IMR-90 (cell line): ENCODE measurements at regions not wholly inside any gene's neighbourhood (a gene's known extent, or its start where the extent isn't known, plus 50 kb on each side); places are given as distances from the start of the nearest gene placed in this dataset.

Experiments
- ATAC-seq: fragments of 200-7000 bp; cut with Tn5 transposase; 2 replicates; pipeline ENCODE4 v1.9.1; 2020; ENCODE audit warnings: low read depth, mild to moderate bottlenecking, moderate library complexity
- BruUV-seq: library from RNA; stranded (reverse); fragments of 400-500 nt; replicated peaks from 2 replicates; lab custom pipeline; 2021; lab: Mats Ljungman, UMichigan
- CTCF ChIA-PET: fragments of 300-600 bp; formaldehyde crosslinking; extraction: SDS; loops from one replicate; lab custom pipeline; 2021; ENCODE audit warnings: antibody characterized with exemption; lab: Yijun Ruan, JAX
- POLR2A ChIA-PET: fragments of 300-600 bp; sonication (Branson Sonifier 250); formaldehyde crosslinking; loops from one replicate; lab custom pipeline; 2022; ENCODE audit warnings: antibody characterized with exemption; ENCODE audit not compliant: unreplicated experiment; lab: Charles Lee
- DNase-seq: peaks from one replicate; pipeline ENCODE4 v3.0.0; 2013
- H2AFZ ChIP-seq: replicated peaks from 2 replicates; pipeline ENCODE3; 2013; ENCODE audit warnings: low read length, mild to moderate bottlenecking; ENCODE audit not compliant: poor library complexity
- H2AK5ac ChIP-seq: 2 replicates; pipeline ENCODE4 v1.6.1; 2013; ENCODE audit warnings: low read depth, low read length, inconsistent platforms
- H2AK9ac ChIP-seq: replicated peaks from 2 replicates; pipeline ENCODE3; 2013; ENCODE audit warnings: mild to moderate bottlenecking, low read depth, low read length, moderate library complexity; ENCODE audit not compliant: poor library complexity
- H2BK120ac ChIP-seq: 2 replicates; pipeline ENCODE4 v1.6.1; 2013; ENCODE audit warnings: low read depth, low read length, inconsistent platforms
- H2BK15ac ChIP-seq: 3 replicates; pipeline ENCODE4 v1.6.1; 2013; ENCODE audit warnings: low read depth, low read length, inconsistent platforms
- H2BK20ac ChIP-seq: 2 replicates; pipeline ENCODE4 v1.6.1; 2013; ENCODE audit warnings: low read depth, mild to moderate bottlenecking, inconsistent platforms, low read length, moderate library complexity
- H2BK5ac ChIP-seq: 2 replicates; pipeline ENCODE4 v1.6.1; 2013; ENCODE audit warnings: mild to moderate bottlenecking, low read depth, low read length, inconsistent platforms; ENCODE audit not compliant: poor library complexity, severe bottlenecking
- H3K14ac ChIP-seq: replicated peaks from 2 replicates; pipeline ENCODE4 v1.6.1; 2013; ENCODE audit warnings: low read depth, low read length, inconsistent platforms
- H3K18ac ChIP-seq: 2 replicates; pipeline ENCODE4 v1.6.1; 2013; ENCODE audit warnings: low read depth, low read length, control low read depth
- H3K23ac ChIP-seq: 2 replicates; pipeline ENCODE4 v1.6.1; 2013; ENCODE audit warnings: low read depth, low read length, inconsistent platforms
- H3K27ac ChIP-seq: 2 replicates; pipeline ENCODE4 v1.5.1; 2013; ENCODE audit warnings: mild to moderate bottlenecking, control low read depth, low read length; ENCODE audit not compliant: insufficient read depth
- H3K27me3 ChIP-seq: 2 replicates; pipeline ENCODE4 v1.6.1; 2013; ENCODE audit warnings: low read length; ENCODE audit not compliant: control insufficient read depth, insufficient read depth
- H3K36me3 ChIP-seq: 2 replicates; pipeline ENCODE4 v1.6.1; 2013; ENCODE audit warnings: low read length, mixed read lengths; ENCODE audit not compliant: control insufficient read depth, insufficient read depth
- H3K4ac ChIP-seq: 2 replicates; pipeline ENCODE4 v1.6.1; 2013; ENCODE audit warnings: low read depth, low read length, inconsistent platforms
- H3K4me1 ChIP-seq: 2 replicates; pipeline ENCODE4 v1.6.1; 2013; ENCODE audit warnings: low read length, mixed read lengths; ENCODE audit not compliant: control insufficient read depth, insufficient read depth
- H3K4me2 ChIP-seq: 2 replicates; pipeline ENCODE4 v1.6.1; 2013; ENCODE audit warnings: low read depth, mild to moderate bottlenecking, control low read depth, low read length, moderate library complexity
- H3K4me3 ChIP-seq: 2 replicates; pipeline ENCODE4 v1.5.1; 2013; ENCODE audit warnings: low read depth, mild to moderate bottlenecking, control low read depth, low read length, moderate library complexity; ENCODE audit not compliant: insufficient read depth
- H3K56ac ChIP-seq: 2 replicates; pipeline ENCODE4 v1.6.1; 2013; ENCODE audit warnings: low read length, inconsistent platforms; ENCODE audit not compliant: insufficient read depth; ENCODE audit errors: extremely low read depth
- H3K79me1 ChIP-seq, 2 experiments: 2 replicates each; pipeline ENCODE4 v1.6.1; 2013; ENCODE audit warnings: low read length in 2 of 2, inconsistent platforms in 1 of 2, low read depth in 1 of 2
- H3K9ac ChIP-seq: 2 replicates; pipeline ENCODE4 v1.6.1; 2013; ENCODE audit warnings: low read depth, low read length, control low read depth
- H3K9me1 ChIP-seq: 2 replicates; pipeline ENCODE4 v1.6.1; 2013; ENCODE audit warnings: low read length, inconsistent platforms; ENCODE audit not compliant: insufficient read depth
- H3K9me3 ChIP-seq: 2 replicates; pipeline ENCODE4 v1.6.1; 2013; ENCODE audit warnings: low read length; ENCODE audit not compliant: control insufficient read depth, insufficient read depth
- H4K20me1 ChIP-seq: 2 replicates; pipeline ENCODE4 v1.6.1; 2013; ENCODE audit warnings: low read length, inconsistent platforms; ENCODE audit not compliant: insufficient read depth
- H4K5ac ChIP-seq: 2 replicates; pipeline ENCODE4 v1.6.1; 2013; ENCODE audit warnings: mild to moderate bottlenecking, low read depth, low read length, control low read depth
- H4K8ac ChIP-seq, 2 experiments: 2 replicates each; pipeline ENCODE4 v1.6.1; 2013; ENCODE audit warnings: low read depth in 2 of 2, low read length in 2 of 2, control low read depth in 1 of 2, inconsistent platforms in 1 of 2
- H4K91ac ChIP-seq: 2 replicates; pipeline ENCODE4 v1.6.1; 2013; ENCODE audit warnings: low read depth, low read length, inconsistent platforms; ENCODE audit not compliant: insufficient read depth
- BHLHE40 ChIP-seq: fragments of 150-350 bp; IDR thresholded peaks from 2 replicates; pipeline ENCODE4 v1.6.1; 2016; ENCODE audit warnings: mild to moderate bottlenecking, low read depth, low read length
- CEBPB ChIP-seq: IDR thresholded peaks from 2 replicates; pipeline ENCODE4 v1.6.1; 2012; ENCODE audit warnings: low read depth, low read length, improper control_type of control experiment
- CHD1 ChIP-seq: IDR thresholded peaks from 2 replicates; pipeline ENCODE4 v1.6.1; 2012; ENCODE audit warnings: low read depth, low read length, improper control_type of control experiment
- MAZ ChIP-seq: IDR thresholded peaks from 2 replicates; pipeline ENCODE4 v1.6.1; 2012; ENCODE audit warnings: low read depth, mild to moderate bottlenecking, low read length, improper control_type of control experiment, moderate library complexity, borderline replicate concordance
- MXI1 ChIP-seq: IDR thresholded peaks from 2 replicates; pipeline ENCODE4 v1.6.1; 2012; ENCODE audit warnings: low read depth, mild to moderate bottlenecking, low read length, moderate library complexity, borderline replicate concordance
- NFE2L2 ChIP-seq: fragments of 150-350 bp; IDR thresholded peaks from 2 replicates; pipeline ENCODE4 v1.6.1; 2016; ENCODE audit warnings: low read depth, mild to moderate bottlenecking, low read length
- POLR2A ChIP-seq: IDR thresholded peaks from 2 replicates; pipeline ENCODE4 v1.6.1; 2012; ENCODE audit warnings: mild to moderate bottlenecking, low read depth, low read length
- RAD21 ChIP-seq: IDR thresholded peaks from 2 replicates; pipeline ENCODE4 v1.6.1; 2012; ENCODE audit warnings: low read length, improper control_type of control experiment
- RCOR1 ChIP-seq: IDR thresholded peaks from 2 replicates; pipeline ENCODE4 v1.6.1; 2012; ENCODE audit warnings: mild to moderate bottlenecking, low read length, improper control_type of control experiment; ENCODE audit not compliant: insufficient replicate concordance
- RFX5 ChIP-seq: IDR thresholded peaks from 2 replicates; pipeline ENCODE4 v1.8.0; 2012; ENCODE audit warnings: low read depth, mild to moderate bottlenecking, low read length, moderate library complexity
- SMC3 ChIP-seq: fragments of 150-350 bp; IDR thresholded peaks from 2 replicates; pipeline ENCODE4 v1.6.1; 2016; ENCODE audit warnings: low read depth, mild to moderate bottlenecking, antibody characterized with exemption, low read length, moderate library complexity
- WGBS, 2 experiments: methylation state at CpG; one replicate each; pipeline versions ENCODE4 v1.1.5 to v1.1.7; 2013; ENCODE audit warnings: missing lambda C conversion rate in 2 of 2; ENCODE audit not compliant: insufficient read length in 1 of 2; ENCODE audit errors: extremely low coverage in 2 of 2; 5-methylcytosine and 5-hydroxymethylcytosine counted together
- dilution Hi-C: fragments of 300-500 bp; cut with HindIII; formaldehyde crosslinking; loops from one replicate; pipeline ENCODE4 v1.14.3; 2018; ENCODE audit warnings: low sequenced_read_pairs; ENCODE audit not compliant: unreplicated experiment
- in situ Hi-C: fragments of 300-500 bp; cut with MboI; formaldehyde crosslinking; loops from 3 replicates; pipeline ENCODE4 v1.14.3; 2019; ENCODE audit warnings: low sequenced_read_pairs, inconsistent platforms, mixed read lengths
- intact Hi-C: fragments of 100-400 bp; cut with micrococcal nuclease; formaldehyde crosslinking; loops from 2 replicates; pipeline ENCODE4 v1.10.0; 2022
- TF ChIP-seq, protein P1 (sequence below): fragments of 150-350 bp; IDR thresholded peaks from 2 replicates; pipeline ENCODE4 v1.6.1; 2016; ENCODE audit warnings: low read depth, mild to moderate bottlenecking, low read length, moderate library complexity, borderline replicate concordance
- TF ChIP-seq, protein P2 (sequence below): conservative IDR thresholded peaks from 2 replicates; pipeline ENCODE4 v1.5.1; 2012; ENCODE audit warnings: mild to moderate bottlenecking, low read depth, low read length, improper control_type of control experiment
- TF ChIP-seq, protein P3 (sequence below): fragments of 150-350 bp; IDR thresholded peaks from 2 replicates; pipeline ENCODE4 v1.6.1; 2017; ENCODE audit warnings: mild to moderate bottlenecking, antibody characterized with exemption, low read length, low read depth

- ATAC-seq (no peak), DNase-seq (peak; percentile 74)
- H3K4me1 ChIP-seq: peaks cover 13% of the 10 kb centered on the region
- peak overlapping the region; percentile 96; the same call in 1 of the 2 replicates for H3K23ac ChIP-seq
- H3K79me1 ChIP-seq: peaks cover 0 to 5% of the 10 kb centered on the region in 2 experiments; a peak in 1 of 4 replicates
- no peak overlapping the region; the same call in 1 of the 2 replicates for H3K4me2 ChIP-seq
- H3K4me3 ChIP-seq: no peak overlapping the region
- peak overlapping the region; percentile 10; the same call in 1 of the 2 replicates for H2AK5ac ChIP-seq
- H4K8ac ChIP-seq: peak overlapping the region; percentile 72 to 93; a peak in 3 of 4 replicates
- H2AFZ ChIP-seq: no peak overlapping the region
- peak overlapping the region; percentile 84; the same call in 1 of the 2 replicates for H3K18ac ChIP-seq
- H3K36me3 ChIP-seq: no peaks in the 10 kb centered on the region
- dilution Hi-C loops (no loop called here), intact Hi-C loops (no loop called here), in situ Hi-C loops (no loop called here)
- CTCF ChIA-PET: interaction anchor here (0.6 to 1.4 kb wide), 4 partner anchors 23 to 388 kb away, joined by 3 to 10 read pairs (median 4); no protein-coding TSS in a partner anchor
- WGBS, 2 experiments: no CpG with 5 or more reads among the region's 6 CpGs
- peak overlapping the region; percentile 16; the same call in 1 of the 2 replicates for H3K56ac ChIP-seq
- peak overlapping the region; percentile 45 for H2BK20ac ChIP-seq
- peak overlapping the region; percentile 95; the same call in 1 of the 2 replicates for H3K4ac ChIP-seq
- peak overlapping the region; percentile 81 for H2BK5ac ChIP-seq
- no peak overlapping the region for H2AK9ac ChIP-seq
- H4K20me1 ChIP-seq: no peaks in the 10 kb centered on the region
- H3K27me3 ChIP-seq: no peaks in the 10 kb centered on the region
- H3K9me1 ChIP-seq: peaks cover 6% of the 10 kb centered on the region
- H3K9ac ChIP-seq: 0 out of 2 replicates have a peak overlapping the region, but pooled peaks have one; percentile 22
- no TSS peak for BruUV-seq
- peak overlapping the region; percentile 61 for H4K91ac ChIP-seq
- peak overlapping the region; percentile 94 for H2BK120ac ChIP-seq
- peak overlapping the region; percentile 42; the same call in 1 of the 2 replicates for H4K5ac ChIP-seq
- POLR2A ChIA-PET: interaction anchor here (0.5 to 0.6 kb wide), 4 partner anchors 143 to 454 kb away, joined by 3 to 10 read pairs (median 8); no protein-coding TSS in a partner anchor
- H3K9me3 ChIP-seq: no peaks in the 10 kb centered on the region
- H3K27ac ChIP-seq: peak overlapping the region; percentile 48
- H2BK15ac ChIP-seq: peak overlapping the region; percentile 18; the same call in 1 of the 3 replicates
- H3K14ac ChIP-seq: peak overlapping the region; percentile 38
- TF ChIP-seq MXI1 (no peak), CEBPB (no peak), MAZ (no peak), CHD1 (no peak), NFE2L2 (no peak), RCOR1 (no peak), BHLHE40 (no peak), RAD21 (no peak), SMC3 (no peak), POLR2A (no peak), RFX5 (no peak)
- TF ChIP-seq, protein P1, sequence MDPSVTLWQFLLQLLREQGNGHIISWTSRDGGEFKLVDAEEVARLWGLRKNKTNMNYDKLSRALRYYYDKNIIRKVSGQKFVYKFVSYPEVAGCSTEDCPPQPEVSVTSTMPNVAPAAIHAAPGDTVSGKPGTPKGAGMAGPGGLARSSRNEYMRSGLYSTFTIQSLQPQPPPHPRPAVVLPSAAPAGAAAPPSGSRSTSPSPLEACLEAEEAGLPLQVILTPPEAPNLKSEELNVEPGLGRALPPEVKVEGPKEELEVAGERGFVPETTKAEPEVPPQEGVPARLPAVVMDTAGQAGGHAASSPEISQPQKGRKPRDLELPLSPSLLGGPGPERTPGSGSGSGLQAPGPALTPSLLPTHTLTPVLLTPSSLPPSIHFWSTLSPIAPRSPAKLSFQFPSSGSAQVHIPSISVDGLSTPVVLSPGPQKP: no peak
- TF ChIP-seq, protein P2, sequence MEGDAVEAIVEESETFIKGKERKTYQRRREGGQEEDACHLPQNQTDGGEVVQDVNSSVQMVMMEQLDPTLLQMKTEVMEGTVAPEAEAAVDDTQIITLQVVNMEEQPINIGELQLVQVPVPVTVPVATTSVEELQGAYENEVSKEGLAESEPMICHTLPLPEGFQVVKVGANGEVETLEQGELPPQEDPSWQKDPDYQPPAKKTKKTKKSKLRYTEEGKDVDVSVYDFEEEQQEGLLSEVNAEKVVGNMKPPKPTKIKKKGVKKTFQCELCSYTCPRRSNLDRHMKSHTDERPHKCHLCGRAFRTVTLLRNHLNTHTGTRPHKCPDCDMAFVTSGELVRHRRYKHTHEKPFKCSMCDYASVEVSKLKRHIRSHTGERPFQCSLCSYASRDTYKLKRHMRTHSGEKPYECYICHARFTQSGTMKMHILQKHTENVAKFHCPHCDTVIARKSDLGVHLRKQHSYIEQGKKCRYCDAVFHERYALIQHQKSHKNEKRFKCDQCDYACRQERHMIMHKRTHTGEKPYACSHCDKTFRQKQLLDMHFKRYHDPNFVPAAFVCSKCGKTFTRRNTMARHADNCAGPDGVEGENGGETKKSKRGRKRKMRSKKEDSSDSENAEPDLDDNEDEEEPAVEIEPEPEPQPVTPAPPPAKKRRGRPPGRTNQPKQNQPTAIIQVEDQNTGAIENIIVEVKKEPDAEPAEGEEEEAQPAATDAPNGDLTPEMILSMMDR: no peak
- TF ChIP-seq, protein P3, sequence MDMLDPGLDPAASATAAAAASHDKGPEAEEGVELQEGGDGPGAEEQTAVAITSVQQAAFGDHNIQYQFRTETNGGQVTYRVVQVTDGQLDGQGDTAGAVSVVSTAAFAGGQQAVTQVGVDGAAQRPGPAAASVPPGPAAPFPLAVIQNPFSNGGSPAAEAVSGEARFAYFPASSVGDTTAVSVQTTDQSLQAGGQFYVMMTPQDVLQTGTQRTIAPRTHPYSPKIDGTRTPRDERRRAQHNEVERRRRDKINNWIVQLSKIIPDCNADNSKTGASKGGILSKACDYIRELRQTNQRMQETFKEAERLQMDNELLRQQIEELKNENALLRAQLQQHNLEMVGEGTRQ: no peak
Observed at GRCh38 chr7:93044147-93044810, 73.5 kb downstream of the SAMD9 start.
